Activated CD8-positive, alpha-beta memory T cell treated with anti-CD3 and anti-CD28 coated beads, Interleukin-2, amount 10 ng/mL, durations not matched to agents 7 days and 5 days (primary cell): ENCODE measurements at regions not wholly inside any gene's neighbourhood (a gene's known extent, or its start where the extent isn't known, plus 50 kb on each side); places are given as distances from the start of the nearest gene placed in this dataset.

Experiments
- ATAC-seq: fragments of 150-1000 bp; cut with Tn5 transposase; one replicate; pipeline ENCODE4 v1.10.0; 2021; ENCODE audit warnings: moderate library complexity
- CTCF ChIA-PET: fragments of 350-600 bp; sonication (Branson Sonifier 250); formaldehyde crosslinking; loops from one replicate; lab custom pipeline; 2021; ENCODE audit warnings: antibody characterized with exemption; lab: Charles Lee
- DNase-seq: peaks from one replicate; pipeline ENCODE4 v3.0.0-alpha.2; 2020
- H3K27ac Mint-ChIP-seq: one replicate; pipeline ENCODE4 v1.8.0; 2021; ENCODE audit warnings: mild to moderate bottlenecking, mixed read lengths
- H3K27me3 Mint-ChIP-seq: one replicate; pipeline ENCODE4 v1.8.0; 2021; ENCODE audit warnings: mixed read lengths
- H3K36me3 Mint-ChIP-seq: one replicate; pipeline ENCODE4 v1.8.0; 2021; ENCODE audit warnings: mild to moderate bottlenecking, mixed read lengths
- H3K4me1 Mint-ChIP-seq: one replicate; pipeline ENCODE4 v1.8.0; 2021; ENCODE audit warnings: mixed read lengths
- H3K4me3 Mint-ChIP-seq: one replicate; pipeline ENCODE4 v1.8.0; 2021; ENCODE audit warnings: mild to moderate bottlenecking, moderate library complexity, mixed read lengths
- H3K9me3 Mint-ChIP-seq: one replicate; pipeline ENCODE4 v1.8.0; 2022; ENCODE audit warnings: low read depth, mixed read lengths

- peaks cover 15% of the 10 kb centered on the region for H3K9me3 Mint-ChIP-seq
- ATAC-seq (no peak), DNase-seq (no peak)
- H3K4me3 Mint-ChIP-seq = no peak overlapping the region
- H3K27me3 Mint-ChIP-seq = no peaks in the 10 kb centered on the region
- CTCF ChIA-PET = no interaction called here
- H3K4me1 Mint-ChIP-seq = no peaks in the 10 kb centered on the region
- no peak overlapping the region for H3K27ac Mint-ChIP-seq
- no peaks in the 10 kb centered on the region for H3K36me3 Mint-ChIP-seq
Observed at GRCh38 chr5:2696156-2696807, 55.2 kb downstream of the IRX2 start.

GRCh38 chr5:2695200-2695891 is 56.1 kb downstream of the IRX2 start:
- H3K4me1 Mint-ChIP-seq = no peaks in the 10 kb centered on the region
- CTCF ChIA-PET = no interaction called here
- H3K27ac Mint-ChIP-seq = no peak overlapping the region
- no peak overlapping the region for H3K4me3 Mint-ChIP-seq
- ATAC-seq (no peak), DNase-seq (no peak)
- H3K9me3 Mint-ChIP-seq = peaks cover 19% of the 10 kb centered on the region
- H3K27me3 Mint-ChIP-seq = no peaks in the 10 kb centered on the region
- no peaks in the 10 kb centered on the region for H3K36me3 Mint-ChIP-seq

- Mint-ChIP-seq H3K27ac (no peak overlapping the region), H3K4me1 (no peaks in the 10 kb centered on the region), H3K36me3 (no peaks in the 10 kb centered on the region), H3K27me3 (no peaks in the 10 kb centered on the region), H3K9me3 (peaks cover 10% of the 10 kb centered on the region), H3K4me3 (no peak overlapping the region)
- ATAC-seq = no peak
- CTCF ChIA-PET = no interaction called here
- no peak for DNase-seq
Observed at GRCh38 chr5:2691530-2691929, 59.9 kb downstream of the IRX2 start.

GRCh38 chr5:2690293-2690692 is 61.2 kb downstream of the IRX2 start:
- H3K4me1 Mint-ChIP-seq = no peaks in the 10 kb centered on the region
- ATAC-seq = no peak
- H3K36me3 Mint-ChIP-seq = no peaks in the 10 kb centered on the region
- peaks cover 7% of the 10 kb centered on the region for H3K9me3 Mint-ChIP-seq
- no peak overlapping the region for H3K4me3 Mint-ChIP-seq
- H3K27me3 Mint-ChIP-seq = no peaks in the 10 kb centered on the region
- no peak overlapping the region for H3K27ac Mint-ChIP-seq
- DNase-seq = no peak
- CTCF ChIA-PET = no interaction called here

GRCh38 chr5:2688586-2688985 is 62.9 kb downstream of the IRX2 start:
- H3K27ac Mint-ChIP-seq = no peak overlapping the region
- no peaks in the 10 kb centered on the region for H3K36me3 Mint-ChIP-seq
- H3K4me1 Mint-ChIP-seq = no peaks in the 10 kb centered on the region
- no peaks in the 10 kb centered on the region for H3K27me3 Mint-ChIP-seq
- DNase-seq = no peak
- ATAC-seq = no peak
- CTCF ChIA-PET = no interaction called here
- H3K4me3 Mint-ChIP-seq = no peak overlapping the region
- H3K9me3 Mint-ChIP-seq = peaks cover 6% of the 10 kb centered on the region

- Mint-ChIP-seq H3K9me3 (peaks cover 6% of the 10 kb centered on the region), H3K36me3 (no peaks in the 10 kb centered on the region), H3K27me3 (no peaks in the 10 kb centered on the region), H3K4me3 (no peak overlapping the region), H3K4me1 (no peaks in the 10 kb centered on the region), H3K27ac (no peak overlapping the region)
- no peak for ATAC-seq
- CTCF ChIA-PET = no interaction called here
- no peak for DNase-seq
Observed at GRCh38 chr5:2687746-2688145, 63.7 kb downstream of the IRX2 start.

- H3K4me1 Mint-ChIP-seq = no peaks in the 10 kb centered on the region
- DNase-seq = no peak
- H3K27me3 Mint-ChIP-seq = no peaks in the 10 kb centered on the region
- no peak for ATAC-seq
- CTCF ChIA-PET = no interaction called here
- peaks cover 6% of the 10 kb centered on the region for H3K9me3 Mint-ChIP-seq
- H3K4me3 Mint-ChIP-seq = no peak overlapping the region
- no peak overlapping the region for H3K27ac Mint-ChIP-seq
- H3K36me3 Mint-ChIP-seq = no peaks in the 10 kb centered on the region
Observed at GRCh38 chr5:2686321-2687124, 65.0 kb downstream of the IRX2 start.

- no peaks in the 10 kb centered on the region for H3K36me3 Mint-ChIP-seq
Observed at GRCh38 chr5:2685651-2686272, 65.7 kb downstream of the IRX2 start.

GRCh38 chr5:2684606-2685005 is 66.9 kb downstream of the IRX2 start:
- Mint-ChIP-seq H3K9me3 (peaks cover 2% of the 10 kb centered on the region), H3K4me1 (no peaks in the 10 kb centered on the region), H3K4me3 (no peak overlapping the region), H3K27ac (no peak overlapping the region), H3K27me3 (no peaks in the 10 kb centered on the region), H3K36me3 (no peaks in the 10 kb centered on the region)
- DNase-seq (no peak), ATAC-seq (no peak)
- CTCF ChIA-PET = interaction anchor here (0.5 kb wide), 1 partner anchor 22 kb away, joined by 3 read pairs; no protein-coding TSS in a partner anchor

More at GRCh38 chr5:2685651-2686272, 65.7 kb downstream of the IRX2 start:
- DNase-seq = no peak
- Mint-ChIP-seq H3K27me3 (no peaks in the 10 kb centered on the region), H3K4me3 (no peak overlapping the region), H3K27ac (no peak overlapping the region), H3K9me3 (peaks cover 6% of the 10 kb centered on the region), H3K4me1 (no peaks in the 10 kb centered on the region)
- no peak for ATAC-seq
- CTCF ChIA-PET = no interaction called here

- Mint-ChIP-seq H3K27ac (no peak overlapping the region), H3K27me3 (no peaks in the 10 kb centered on the region), H3K9me3 (peaks cover 2% of the 10 kb centered on the region), H3K36me3 (no peaks in the 10 kb centered on the region), H3K4me1 (no peaks in the 10 kb centered on the region), H3K4me3 (no peak overlapping the region)
- CTCF ChIA-PET = interaction anchor here (0.5 kb wide), 1 partner anchor 21 kb away, joined by 3 read pairs; no protein-coding TSS in a partner anchor
- ATAC-seq (no peak), DNase-seq (no peak)
Observed at GRCh38 chr5:2683720-2684119, 67.8 kb downstream of the IRX2 start.

GRCh38 chr5:2681476-2681875 is 70.0 kb downstream of the IRX2 start:
- H3K4me3 Mint-ChIP-seq = no peak overlapping the region
- H3K4me1 Mint-ChIP-seq = no peaks in the 10 kb centered on the region
- no peak overlapping the region for H3K27ac Mint-ChIP-seq
- no peaks in the 10 kb centered on the region for H3K36me3 Mint-ChIP-seq
- CTCF ChIA-PET = no interaction called here
- H3K27me3 Mint-ChIP-seq = no peaks in the 10 kb centered on the region
- H3K9me3 Mint-ChIP-seq = peaks cover 2% of the 10 kb centered on the region
- no peak for ATAC-seq
- DNase-seq = no peak

GRCh38 chr5:2680979-2681378 is 70.5 kb downstream of the IRX2 start:
- no peak overlapping the region for H3K27ac Mint-ChIP-seq
- CTCF ChIA-PET = no interaction called here

GRCh38 chr5:2677689-2678088 is 73.8 kb downstream of the IRX2 start:
- CTCF ChIA-PET = no interaction called here
- DNase-seq (no peak), ATAC-seq (no peak)
- H3K36me3 Mint-ChIP-seq = no peaks in the 10 kb centered on the region
- H3K27ac Mint-ChIP-seq = no peak overlapping the region
- H3K27me3 Mint-ChIP-seq = no peaks in the 10 kb centered on the region
- no peaks in the 10 kb centered on the region for H3K4me1 Mint-ChIP-seq
- no peak overlapping the region for H3K4me3 Mint-ChIP-seq
- peaks cover 2% of the 10 kb centered on the region for H3K9me3 Mint-ChIP-seq

More at GRCh38 chr5:2680979-2681378, 70.5 kb downstream of the IRX2 start:
- Mint-ChIP-seq H3K4me1 (no peaks in the 10 kb centered on the region), H3K4me3 (no peak overlapping the region), H3K9me3 (peaks cover 2% of the 10 kb centered on the region), H3K27me3 (no peaks in the 10 kb centered on the region), H3K36me3 (no peaks in the 10 kb centered on the region)
- no peak for ATAC-seq
- DNase-seq = no peak
